HepG2 (cell line): ENCODE measurements at regions not wholly inside any gene's neighbourhood (a gene's known extent, or its start where the extent isn't known, plus 50 kb on each side); places are given as distances from the start of the nearest gene placed in this dataset.

Source experiments
- ATAC-seq: fragments of 200-7000 bp; cut with Tn5 transposase; 3 replicates; pipeline ENCODE4 v1.9.1; 2020; ENCODE audit warnings: mild to moderate bottlenecking, moderate library complexity
- BruUV-seq: library from RNA; stranded (reverse); fragments of 400-500 nt; replicated peaks from 2 replicates; lab custom pipeline; 2021; lab: Mats Ljungman, UMichigan
- CTCF ChIA-PET: fragments of 300-600 bp; formaldehyde crosslinking; extraction: SDS; loops from one replicate; lab custom pipeline; 2021; ENCODE audit warnings: low total read pairs, inconsistent platforms, low intra/inter-chr PET ratio; lab: Yijun Ruan, JAX
- POLR2A ChIA-PET: fragments of 350-600 bp; sonication (Branson Sonifier 250); formaldehyde crosslinking; loops from one replicate; lab custom pipeline; 2020; ENCODE audit warnings: antibody characterized with exemption, inconsistent platforms; lab: Yijun Ruan, JAX
- DNase-seq: peaks from one replicate; pipeline ENCODE4 v3.0.0-alpha.2; 2015; ENCODE audit warnings: low spot score
- FAIRE-seq: peaks from 3 replicates; lab custom pipeline; 2011; peaks lifted over from hg19 to GRCh38; lab: Jason Lieb, UNC
- H2AFZ ChIP-seq: one replicate; pipeline ENCODE4 v1.6.1; 2011; ENCODE audit warnings: low read length, inconsistent platforms
- H3K27ac ChIP-seq: fragments of 300-600 bp; 3 replicates; pipeline ENCODE4 v1.8.0; 2011; ENCODE audit warnings: mixed run types, mild to moderate bottlenecking, mixed read lengths, low read length, inconsistent platforms; ENCODE audit not compliant: insufficient read depth; ENCODE audit errors: extremely low read length
- H3K27me3 ChIP-seq, 2 experiments: fragments of 200-600 bp in 1 of 2; 2 replicates in 1 of 2; 3 replicates in 1 of 2; pipeline versions ENCODE4 v1.6.0 to v1.8.0; 2011; ENCODE audit warnings: low read length in 2 of 2, mild to moderate bottlenecking in 2 of 2, moderate library complexity in 2 of 2, inconsistent platforms in 1 of 2; ENCODE audit not compliant: insufficient read depth in 2 of 2, control insufficient read depth in 1 of 2
- H3K36me3 ChIP-seq, 2 experiments: fragments of 200-600 bp in 1 of 2; replicated peaks in 1 of 2; 2 replicates in 1 of 2; 3 replicates in 1 of 2; pipeline versions ENCODE4 v1.5.1 to v1.8.0; 2011; ENCODE audit warnings: low read length in 2 of 2, inconsistent platforms in 1 of 2; ENCODE audit not compliant: insufficient read depth in 2 of 2, control insufficient read depth in 1 of 2
- H3K4me1 ChIP-seq: 2 replicates; pipeline ENCODE4 v1.5.1; 2012; ENCODE audit warnings: low read length, inconsistent platforms; ENCODE audit not compliant: insufficient read depth
- H3K4me2 ChIP-seq: 2 replicates; pipeline ENCODE4 v1.6.0; 2011; ENCODE audit warnings: low read depth, low read length, inconsistent platforms
- H3K4me3 ChIP-seq, 3 experiments: fragments of 200-600 bp in 1 of 3; sonication (generic), shearing (Covaris generic) in 1 of 3; replicated peaks in 1 of 3; 2 replicates each; pipeline ENCODE4 v1.5.1; 2011 to 2016; ENCODE audit warnings: low read length in 3 of 3, inconsistent platforms in 2 of 3, low read depth in 2 of 3, mild to moderate bottlenecking in 2 of 3, control low read depth in 1 of 3, mixed read lengths in 1 of 3; ENCODE audit not compliant: insufficient read depth in 1 of 3
- H3K79me2 ChIP-seq: one replicate; pipeline ENCODE4 v1.6.1; 2011; ENCODE audit warnings: low read length, inconsistent platforms; ENCODE audit not compliant: insufficient read depth
- H3K9ac ChIP-seq: 2 replicates; pipeline ENCODE4 v1.6.0; 2011; ENCODE audit warnings: mild to moderate bottlenecking, low read depth, low read length, inconsistent platforms; ENCODE audit not compliant: insufficient read depth
- H3K9me3 ChIP-seq: 2 replicates; pipeline ENCODE4 v1.5.1; 2012; ENCODE audit warnings: mild to moderate bottlenecking, low read length
- H4K20me1 ChIP-seq: 2 replicates; pipeline ENCODE4 v1.6.0; 2011; ENCODE audit warnings: inconsistent platforms, mild to moderate bottlenecking, low read length, moderate library complexity; ENCODE audit not compliant: insufficient read depth
- ATF1 ChIP-seq: IDR thresholded peaks from 2 replicates; pipeline ENCODE4 v1.6.1; 2016; ENCODE audit warnings: mild to moderate bottlenecking, control low read depth
- SMC3 ChIP-seq: IDR thresholded peaks from 2 replicates; pipeline ENCODE4 v1.6.1; 2011; ENCODE audit warnings: low read length, improper control_type of control experiment
- TOPORS ChIP-seq: sonication (generic); formaldehyde crosslinking; IDR thresholded peaks from 2 replicates; pipeline ENCODE4 v1.8.0; 2023; ENCODE audit warnings: mild to moderate bottlenecking, missing genetic modification reagents
- U2AF1 ChIP-seq: fragments of 200-400 bp; formaldehyde crosslinking; optimal IDR thresholded peaks from 2 replicates; pipeline ENCODE3; 2017; ENCODE audit warnings: mild to moderate bottlenecking, low read depth, low read length
- ZFAT ChIP-seq: sonication (generic); formaldehyde crosslinking; conservative IDR thresholded peaks from 2 replicates; pipeline ENCODE4 v1.8.1; 2023; ENCODE audit warnings: missing genetic modification reagents, inconsistent platforms
- ZFP36L1 ChIP-seq: sonication (generic); formaldehyde crosslinking; IDR thresholded peaks from 2 replicates; pipeline ENCODE4 v1.8.0; 2022; ENCODE audit warnings: mild to moderate bottlenecking, missing genetic modification reagents, moderate library complexity
- ZNF143 ChIP-seq: sonication (generic); formaldehyde crosslinking; IDR thresholded peaks from 2 replicates; pipeline ENCODE4 v1.4.0; 2020; ENCODE audit warnings: missing genetic modification reagents
- ZNF235 ChIP-seq: sonication (generic); formaldehyde crosslinking; IDR thresholded peaks from 2 replicates; pipeline ENCODE4 v1.8.1; 2023; ENCODE audit warnings: mild to moderate bottlenecking, missing genetic modification reagents, borderline replicate concordance
- ZNF274 ChIP-seq: sonication (generic); formaldehyde crosslinking; IDR thresholded peaks from 2 replicates; pipeline ENCODE4 v1.5.1; 2020; ENCODE audit warnings: mild to moderate bottlenecking, missing genetic modification reagents
- ZNF343 ChIP-seq: sonication (generic); formaldehyde crosslinking; IDR thresholded peaks from 2 replicates; pipeline ENCODE4 v1.4.0; 2020; ENCODE audit warnings: mild to moderate bottlenecking, missing genetic modification reagents
- WGBS: methylation state at CpG from one replicate; pipeline ENCODE4 v1.1.6; 2017; ENCODE audit warnings: low lambda C conversion rate; 5-methylcytosine and 5-hydroxymethylcytosine counted together
- in situ Hi-C: cut with HindIII; loops from 2 replicates; pipeline ENCODE4 v1.10.0; 2017; ENCODE audit warnings: low pct_unique_long_range_greater_than_20kb; ENCODE audit not compliant: extremely low pct_ligation_motif_present
- intact Hi-C: fragments of 100-400 bp; cut with micrococcal nuclease; formaldehyde crosslinking; loops from one replicate; pipeline ENCODE4 v1.10.0; 2022; ENCODE audit not compliant: unreplicated experiment
- TF ChIP-seq, protein P1 (sequence below): sonication (generic); formaldehyde crosslinking; conservative IDR thresholded peaks from 2 replicates; pipeline ENCODE4 v1.4.0; 2020; ENCODE audit warnings: missing genetic modification reagents

DNA sequence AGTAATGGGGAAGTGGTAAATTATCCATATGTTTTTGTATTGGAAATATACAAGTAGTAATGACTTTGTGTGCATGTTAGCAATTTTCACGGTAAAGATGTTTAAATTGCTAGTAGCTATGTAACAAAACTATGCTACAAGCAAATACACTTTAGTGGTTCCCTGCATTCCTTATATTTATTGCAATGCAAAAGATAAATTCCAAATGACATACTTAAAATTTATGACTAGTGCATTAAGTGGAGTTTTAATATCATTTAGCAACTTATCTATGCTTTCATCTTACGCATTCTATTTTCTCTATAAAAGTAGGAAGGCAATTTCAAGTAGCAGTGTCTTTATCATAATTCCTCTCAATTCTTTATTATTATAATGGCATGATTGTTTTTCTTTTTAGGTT, 482.8 kb downstream of the SLITRK5 start:
- no peak overlapping the region for H3K4me3 ChIP-seq
- peaks cover 45% of the 10 kb centered on the region for H3K9me3 ChIP-seq
- no peaks in the 10 kb centered on the region for H3K4me1 ChIP-seq
- no peak overlapping the region for H2AFZ ChIP-seq
- in situ Hi-C loops = no loop called here
- FAIRE-seq (no peak), ATAC-seq (no peak), DNase-seq (no peak)
- H3K27ac ChIP-seq = no peak overlapping the region
- no peak overlapping the region for H3K4me2 ChIP-seq
- H3K36me3 ChIP-seq = no peaks in the 10 kb centered on the region
- POLR2A ChIA-PET = no interaction called here
- WGBS = 1% methylated on average over 2 of the region's 2 CpGs
- no peak overlapping the region for H3K9ac ChIP-seq
- CTCF ChIA-PET = no interaction called here
- no peaks in the 10 kb centered on the region for H4K20me1 ChIP-seq
- no peaks in the 10 kb centered on the region for H3K79me2 ChIP-seq
- no peaks in the 10 kb centered on the region for H3K27me3 ChIP-seq
- intact Hi-C loops = no loop called here
- no TSS peak for BruUV-seq
- TF ChIP-seq, protein P1, sequence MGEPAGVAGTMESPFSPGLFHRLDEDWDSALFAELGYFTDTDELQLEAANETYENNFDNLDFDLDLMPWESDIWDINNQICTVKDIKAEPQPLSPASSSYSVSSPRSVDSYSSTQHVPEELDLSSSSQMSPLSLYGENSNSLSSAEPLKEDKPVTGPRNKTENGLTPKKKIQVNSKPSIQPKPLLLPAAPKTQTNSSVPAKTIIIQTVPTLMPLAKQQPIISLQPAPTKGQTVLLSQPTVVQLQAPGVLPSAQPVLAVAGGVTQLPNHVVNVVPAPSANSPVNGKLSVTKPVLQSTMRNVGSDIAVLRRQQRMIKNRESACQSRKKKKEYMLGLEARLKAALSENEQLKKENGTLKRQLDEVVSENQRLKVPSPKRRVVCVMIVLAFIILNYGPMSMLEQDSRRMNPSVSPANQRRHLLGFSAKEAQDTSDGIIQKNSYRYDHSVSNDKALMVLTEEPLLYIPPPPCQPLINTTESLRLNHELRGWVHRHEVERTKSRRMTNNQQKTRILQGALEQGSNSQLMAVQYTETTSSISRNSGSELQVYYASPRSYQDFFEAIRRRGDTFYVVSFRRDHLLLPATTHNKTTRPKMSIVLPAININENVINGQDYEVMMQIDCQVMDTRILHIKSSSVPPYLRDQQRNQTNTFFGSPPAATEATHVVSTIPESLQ (CRISPR knock-in tag) = no peak
- TF ChIP-seq ZNF274 (CRISPR knock-in tag) = no peak
- no peak for TF ChIP-seq ZFAT (CRISPR knock-in tag)
- no peak for TF ChIP-seq ZNF235
- TF ChIP-seq ZNF343 (CRISPR knock-in tag) = no peak
- TF ChIP-seq SMC3 = no peak
- TF ChIP-seq ATF1 (CRISPR knock-in tag) = no peak
- no peak for TF ChIP-seq ZFP36L1 (CRISPR knock-in tag)
- TF ChIP-seq U2AF1 = no peak
- no peak for TF ChIP-seq ZNF143 (CRISPR knock-in tag)
- TF ChIP-seq TOPORS (CRISPR knock-in tag) = no peak
